Calu3 (cell line): ENCODE measurements at regions not wholly inside any gene's neighbourhood (a gene's known extent, or its start where the extent isn't known, plus 50 kb on each side); places are given as distances from the start of the nearest gene placed in this dataset.

Source experiments
- BruUV-seq: library from RNA; stranded (reverse); fragments of 400-500 nt; replicated peaks from 2 replicates; lab custom pipeline; 2021; lab: Mats Ljungman, UMichigan
- CTCF ChIA-PET: fragments of 300-600 bp; sonication (Branson Sonifier 250); formaldehyde crosslinking; loops from one replicate; lab custom pipeline; 2022; ENCODE audit warnings: antibody characterized with exemption; lab: Charles Lee
- DNase-seq: peaks from one replicate; pipeline ENCODE4 v3.0.0; 2022
- H3K27ac Mint-ChIP-seq: one replicate; pipeline ENCODE4 v1.8.0; 2022; ENCODE audit warnings: mixed read lengths; ENCODE audit not compliant: unreplicated experiment
- H3K27me3 Mint-ChIP-seq: one replicate; pipeline ENCODE4 v1.8.0; 2022; ENCODE audit warnings: mixed read lengths; ENCODE audit not compliant: unreplicated experiment
- H3K36me3 Mint-ChIP-seq: one replicate; pipeline ENCODE4 v1.8.0; 2022; ENCODE audit warnings: mild to moderate bottlenecking, moderate library complexity, mixed read lengths; ENCODE audit not compliant: insufficient read depth, unreplicated experiment
- H3K4me1 Mint-ChIP-seq: one replicate; pipeline ENCODE4 v1.8.0; 2022; ENCODE audit warnings: mild to moderate bottlenecking, low read depth, mixed read lengths; ENCODE audit not compliant: unreplicated experiment
- H3K4me3 Mint-ChIP-seq: one replicate; pipeline ENCODE4 v1.8.0; 2022; ENCODE audit warnings: mild to moderate bottlenecking, low read depth, moderate library complexity, mixed read lengths; ENCODE audit not compliant: unreplicated experiment
- H3K9me3 Mint-ChIP-seq: one replicate; pipeline ENCODE4 v1.8.0; 2022; ENCODE audit warnings: low read depth, mixed read lengths; ENCODE audit not compliant: unreplicated experiment
- CTCF ChIP-seq: fragments of 200-600 bp; IDR thresholded peaks from one replicate; pipeline ENCODE4 v1.8.0; 2022; ENCODE audit warnings: antibody characterized with exemption; ENCODE audit not compliant: unreplicated experiment
- intact Hi-C: fragments of 100-400 bp; cut with micrococcal nuclease; formaldehyde crosslinking; loops from one replicate; pipeline ENCODE4 v1.10.0; 2022; ENCODE audit not compliant: unreplicated experiment

GRCh38 chr2:56001947-56002346 lies 78.4 kb upstream of the EFEMP1 start:
- CTCF ChIA-PET: no interaction called here
- no peaks in the 10 kb centered on the region for H3K9me3 Mint-ChIP-seq
- no peak for DNase-seq
- no peak overlapping the region for H3K4me3 Mint-ChIP-seq
- H3K27me3 Mint-ChIP-seq: no peaks in the 10 kb centered on the region
- intact Hi-C loops: no loop called here
- no peak overlapping the region for H3K27ac Mint-ChIP-seq
- H3K36me3 Mint-ChIP-seq: no peaks in the 10 kb centered on the region
- no peaks in the 10 kb centered on the region for H3K4me1 Mint-ChIP-seq
- no TSS peak for BruUV-seq
- TF ChIP-seq CTCF: no peak

- Mint-ChIP-seq H3K36me3 (no peaks in the 10 kb centered on the region), H3K27ac (no peak overlapping the region), H3K9me3 (no peaks in the 10 kb centered on the region), H3K4me3 (no peak overlapping the region), H3K4me1 (no peaks in the 10 kb centered on the region), H3K27me3 (no peaks in the 10 kb centered on the region)
- no peak for DNase-seq
- CTCF ChIA-PET: interaction anchor here (1.1 kb wide), 1 partner anchor 237 kb away, joined by 3 read pairs; no protein-coding TSS in a partner anchor
- intact Hi-C loops: loop anchor here (1.0 to 2.0 kb wide), 3 partner anchors 48 to 291 kb away; no protein-coding TSS in a partner anchor
- TF ChIP-seq CTCF: no peak
- BruUV-seq: no TSS peak
Measured at GRCh38 chr2:56008661-56009431, 85.3 kb upstream of the EFEMP1 start.

- no peaks in the 10 kb centered on the region for H3K9me3 Mint-ChIP-seq
- CTCF ChIA-PET: interaction anchor here (0.7 to 2.3 kb wide), 2 partner anchors 124 to 238 kb away, joined by 3 to 18 read pairs; no protein-coding TSS in a partner anchor
- intact Hi-C loops: loop anchor here (1.0 to 10.0 kb wide), 4 partner anchors 49 to 292 kb away; no protein-coding TSS in a partner anchor
- DNase-seq: no peak
- no peaks in the 10 kb centered on the region for H3K4me1 Mint-ChIP-seq
- H3K4me3 Mint-ChIP-seq: no peak overlapping the region
- no peaks in the 10 kb centered on the region for H3K36me3 Mint-ChIP-seq
- BruUV-seq: no TSS peak
- no peaks in the 10 kb centered on the region for H3K27me3 Mint-ChIP-seq
- H3K27ac Mint-ChIP-seq: no peak overlapping the region
- peak; percentile 26 for TF ChIP-seq CTCF
Measured at GRCh38 chr2:56009758-56010458, 86.3 kb upstream of the EFEMP1 start.

GRCh38 chr2:56011624-56012023 lies 88.0 kb upstream of the EFEMP1 start:
- Mint-ChIP-seq H3K4me1 (no peaks in the 10 kb centered on the region), H3K27ac (no peak overlapping the region)
- CTCF ChIA-PET: interaction anchor here (2.3 kb wide), 1 partner anchor 240 kb away, joined by 18 read pairs; no protein-coding TSS in a partner anchor

More at GRCh38 chr2:56011624-56012023, 88.0 kb upstream of the EFEMP1 start:
- DNase-seq: no peak
- Mint-ChIP-seq H3K36me3 (no peaks in the 10 kb centered on the region), H3K4me3 (no peak overlapping the region), H3K27me3 (no peaks in the 10 kb centered on the region), H3K9me3 (no peaks in the 10 kb centered on the region)
- no TSS peak for BruUV-seq
- TF ChIP-seq CTCF: no peak
- intact Hi-C loops: loop anchor here (10.0 kb wide), 1 partner anchor 123 kb away; no protein-coding TSS in a partner anchor
